ENCODE measurements at regions not wholly inside any gene's neighbourhood (a gene's known extent, or its start where the extent isn't known, plus 50 kb on each side); places are given as distances from the start of the nearest gene placed in this dataset.

DNA sequence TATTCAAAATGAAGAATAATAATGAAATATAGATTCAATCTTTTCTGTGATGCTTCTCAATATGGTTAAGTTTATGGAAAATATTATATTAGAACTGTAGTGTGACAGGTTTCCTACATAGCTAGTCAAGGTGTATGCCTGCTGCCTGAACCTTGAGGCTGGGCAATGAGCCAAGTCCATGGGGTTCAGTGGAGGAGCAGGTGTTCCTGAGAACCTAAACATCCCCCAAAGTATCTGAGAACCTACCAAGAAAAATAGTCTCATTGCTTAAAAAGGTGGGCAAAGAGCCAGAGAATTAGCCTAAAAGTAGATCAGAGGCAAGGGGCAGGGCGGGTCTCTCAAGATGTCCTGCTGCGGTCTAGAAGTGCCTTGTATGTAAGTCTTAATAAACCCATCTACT, 185.9 kb upstream of the SPHKAP start:
- no peak for TF ChIP-seq RERE (CRISPR knock-in tag; IDR thresholded peaks at IDR 0.05; ENCODE audit: low read depth)
- TF ChIP-seq RFXANK (CRISPR knock-in tag; IDR thresholded peaks at IDR 0.05), result no peak
- TF ChIP-seq ZNF335 (CRISPR knock-in tag; IDR thresholded peaks at IDR 0.05), result no peak
- TF ChIP-seq KAT8 (CRISPR knock-in tag; IDR thresholded peaks at IDR 0.05), result no peak
- TF ChIP-seq NR3C1 (CRISPR knock-in tag; IDR thresholded peaks at IDR 0.05), result no peak
- TF ChIP-seq DNMT1 (CRISPR knock-in tag; IDR thresholded peaks at IDR 0.05), result no peak
- no peak for TF ChIP-seq CTCF (CRISPR knock-in tag; IDR thresholded peaks at IDR 0.05)
- TF ChIP-seq EZH2 (conservative IDR thresholded peaks at IDR 0.05; ENCODE audit: low read depth, low read length), result no peak
- no peak for TF ChIP-seq POLR2A (IDR thresholded peaks at IDR 0.05; ENCODE audit: insufficient read depth in 1 of 2, low read depth in 2 of 2, low read length in 2 of 2)
- TF ChIP-seq ZNF614 (CRISPR knock-in tag; IDR thresholded peaks at IDR 0.05; ENCODE audit: borderline replicate concordance), result no peak

Measured in HepG2 (cell line).